CD4-positive, alpha-beta T cell (primary cell): ENCODE measurements at regions not wholly inside any gene's neighbourhood (a gene's known extent, or its start where the extent isn't known, plus 50 kb on each side); places are given as distances from the start of the nearest gene placed in this dataset.

Source experiments
- ATAC-seq: fragments of 200-7000 bp; cut with Tn5 transposase; one replicate; pipeline ENCODE4 v1.10.0; 2022; ENCODE audit warnings: mild to moderate bottlenecking; ENCODE audit not compliant: poor library complexity
- CTCF ChIA-PET: fragments of 350-600 bp; sonication (Branson Sonifier 250); formaldehyde crosslinking; loops from one replicate; lab custom pipeline; 2021; ENCODE audit warnings: antibody characterized with exemption, inconsistent platforms; lab: Charles Lee
- POLR2A ChIA-PET: fragments of 350-600 bp; sonication (Branson Sonifier 250); formaldehyde crosslinking; loops from one replicate; lab custom pipeline; 2021; ENCODE audit warnings: antibody characterized with exemption, inconsistent platforms; lab: Charles Lee
- DNase-seq, 14 experiments: peaks; one replicate each; pipeline ENCODE4 v3.0.0-alpha.2; 2013 to 2020; ENCODE audit warnings: mixed read lengths in 2 of 14
- H3K27ac ChIP-seq, 2 donors: one replicate each; pipeline versions ENCODE4 v1.5.1 to v1.7.0; 2013; ENCODE audit warnings: low read length in 2 of 2, low read depth in 1 of 2, mild to moderate bottlenecking in 1 of 2
- H3K27me3 ChIP-seq, 2 experiments: 1 replicate in 1 of 2; 2 replicates in 1 of 2; pipeline versions ENCODE4 v1.6.1 to v1.7.0; 2013; ENCODE audit warnings: low read length in 2 of 2, control low read depth in 1 of 2, mild to moderate bottlenecking in 1 of 2, moderate library complexity in 1 of 2; ENCODE audit not compliant: insufficient read depth in 2 of 2, control insufficient read depth in 1 of 2
- H3K36me3 ChIP-seq: one replicate; pipeline ENCODE4 v1.6.1; 2013; ENCODE audit warnings: low read length, control low read depth; ENCODE audit not compliant: insufficient read depth
- H3K4me1 ChIP-seq: one replicate; pipeline ENCODE4 v1.6.1; 2013; ENCODE audit warnings: low read length, control low read depth; ENCODE audit not compliant: insufficient read depth
- H3K4me3 ChIP-seq: one replicate; pipeline ENCODE4 v1.5.1; 2013; ENCODE audit warnings: mild to moderate bottlenecking, low read length, moderate library complexity
- H3K9me3 ChIP-seq, 2 experiments: 1 replicate in 1 of 2; 2 replicates in 1 of 2; pipeline versions ENCODE4 v1.6.1 to v1.7.0; 2013; ENCODE audit warnings: low read length in 2 of 2, mild to moderate bottlenecking in 2 of 2, control low read depth in 1 of 2, moderate library complexity in 1 of 2; ENCODE audit not compliant: control insufficient read depth in 1 of 2, insufficient read depth in 1 of 2
- H3K27ac Mint-ChIP-seq: one replicate; pipeline ENCODE4 v1.8.0; 2020; ENCODE audit warnings: mixed read lengths
- H3K27me3 Mint-ChIP-seq: one replicate; pipeline ENCODE4 v1.8.0; 2021; ENCODE audit warnings: mixed read lengths
- H3K36me3 Mint-ChIP-seq: one replicate; pipeline ENCODE4 v1.8.0; 2021; ENCODE audit warnings: low read depth, mixed read lengths
- H3K4me1 Mint-ChIP-seq: one replicate; pipeline ENCODE4 v1.8.0; 2021; ENCODE audit warnings: low read depth, mixed read lengths
- H3K4me3 Mint-ChIP-seq: one replicate; pipeline ENCODE4 v1.8.0; 2020; ENCODE audit warnings: mild to moderate bottlenecking, mixed read lengths
- H3K9me3 Mint-ChIP-seq: one replicate; pipeline ENCODE4 v1.8.0; 2020; ENCODE audit warnings: mixed read lengths
- CTCF ChIP-seq: fragments of 200-600 bp; IDR thresholded peaks from one replicate; pipeline ENCODE4 v1.8.0; 2022; ENCODE audit warnings: antibody characterized with exemption, mild to moderate bottlenecking
- intact Hi-C, 2 experiments: fragments of 100-400 bp; cut with DNase I in 1 of 2; cut with micrococcal nuclease in 1 of 2; formaldehyde crosslinking; loops; one replicate each; pipeline versions ENCODE4 v1.15.1 to v1.9.0; 2023 to 2025; cut with DNase I, micrococcal nuclease

- ATAC-seq = no peak
- H3K27me3 ChIP-seq = no peaks in the 10 kb centered on the region
- H3K4me1 ChIP-seq = no peaks in the 10 kb centered on the region
- H3K36me3 ChIP-seq = no peaks in the 10 kb centered on the region
- ChIA-PET POLR2A (no interaction called here), CTCF (no interaction called here)
- H3K9me3 Mint-ChIP-seq = peaks cover 8% of the 10 kb centered on the region
- H3K4me1 Mint-ChIP-seq = no peaks in the 10 kb centered on the region
- no peak overlapping the region for H3K4me3 ChIP-seq
- no peak overlapping the region for H3K27ac Mint-ChIP-seq
- H3K36me3 Mint-ChIP-seq = no peaks in the 10 kb centered on the region
- H3K27ac ChIP-seq = no peak overlapping the region
- no peaks in the 10 kb centered on the region for H3K27me3 Mint-ChIP-seq
- no peak overlapping the region for H3K4me3 Mint-ChIP-seq
- intact Hi-C loops = no loop called here
- no peak for TF ChIP-seq CTCF
- DNase-seq = no peak
- H3K9me3 ChIP-seq = peaks cover 5 to 8% of the 10 kb centered on the region in 2 experiments
These were observed 1646.3 kb downstream of the AMY1C start for GRCh38 chr1:105396001-105396400.

GRCh38 chr1:105398909-105399308 is 1649.2 kb downstream of the AMY1C start:
- POLR2A ChIA-PET = no interaction called here
- intact Hi-C loops = no loop called here
- Histone ChIP-seq H3K9me3 (peaks cover 8 to 9% of the 10 kb centered on the region in 2 experiments), H3K27ac (no peak overlapping the region), H3K4me1 (no peaks in the 10 kb centered on the region), H3K27me3 (no peaks in the 10 kb centered on the region), H3K36me3 (no peaks in the 10 kb centered on the region), H3K4me3 (no peak overlapping the region)
- no peak for TF ChIP-seq CTCF
- DNase-seq (no peak), ATAC-seq (no peak)
- CTCF ChIA-PET = no interaction called here
- Mint-ChIP-seq H3K4me3 (no peak overlapping the region), H3K27me3 (no peaks in the 10 kb centered on the region), H3K4me1 (no peaks in the 10 kb centered on the region), H3K9me3 (peaks cover 2% of the 10 kb centered on the region), H3K36me3 (no peaks in the 10 kb centered on the region), H3K27ac (no peak overlapping the region)

GRCh38 chr1:105399716-105400115 is 1650.0 kb downstream of the AMY1C start:
- Mint-ChIP-seq H3K9me3 (peaks cover under 1% of the 10 kb centered on the region), H3K36me3 (no peaks in the 10 kb centered on the region), H3K4me3 (no peak overlapping the region), H3K27ac (no peak overlapping the region), H3K27me3 (no peaks in the 10 kb centered on the region), H3K4me1 (no peaks in the 10 kb centered on the region)
- H3K4me1 ChIP-seq = no peaks in the 10 kb centered on the region
- no peak for ATAC-seq
- H3K9me3 ChIP-seq = peaks cover 4 to 8% of the 10 kb centered on the region in 2 experiments
- ChIA-PET POLR2A (no interaction called here), CTCF (no interaction called here)
- no peak overlapping the region for H3K27ac ChIP-seq
- H3K4me3 ChIP-seq = no peak overlapping the region
- intact Hi-C loops = no loop called here
- no peaks in the 10 kb centered on the region for H3K27me3 ChIP-seq
- no peaks in the 10 kb centered on the region for H3K36me3 ChIP-seq
- no peak for TF ChIP-seq CTCF
- DNase-seq = no peak
